Lung (tissue), 11 donors: ENCODE measurements at regions not wholly inside any gene's neighbourhood (a gene's known extent, or its start where the extent isn't known, plus 50 kb on each side); places are given as distances from the start of the nearest gene placed in this dataset.

Experiments used
- ATAC-seq: fragments of 200-7000 bp; cut with Tn5 transposase; one replicate; pipeline ENCODE4 v1.9.1; 2020; ENCODE audit warnings: moderate number of reproducible peaks; ENCODE audit not compliant: insufficient read depth, low FRiP score
- DNase-seq, 3 donors: peaks; one replicate each; pipeline ENCODE4 v3.0.0-alpha.2; 2013 to 2017
- H3K27ac ChIP-seq, 2 donors: one replicate each; pipeline ENCODE4 v1.5.1; 2013; ENCODE audit warnings: mild to moderate bottlenecking in 2 of 2, moderate library complexity in 2 of 2, control low read depth in 1 of 2, inconsistent platforms in 1 of 2, low read depth in 1 of 2, low read length in 1 of 2
- H3K27me3 ChIP-seq, 3 donors: one replicate each; pipeline ENCODE4 v1.5.1; 2013; ENCODE audit warnings: low read length in 2 of 3; ENCODE audit not compliant: control insufficient read depth in 3 of 3, insufficient read depth in 3 of 3
- H3K36me3 ChIP-seq, 4 donors: one replicate each; pipeline ENCODE4 v1.5.1; 2013; ENCODE audit warnings: low read length in 4 of 4, mild to moderate bottlenecking in 1 of 4, moderate library complexity in 1 of 4; ENCODE audit not compliant: control insufficient read depth in 4 of 4, insufficient read depth in 4 of 4
- H3K4me1 ChIP-seq, 5 donors: one replicate each; pipeline ENCODE4 v1.5.1; 2013; ENCODE audit warnings: low read length in 5 of 5, mild to moderate bottlenecking in 2 of 5, moderate library complexity in 1 of 5; ENCODE audit not compliant: control insufficient read depth in 5 of 5, insufficient read depth in 5 of 5
- H3K4me3 ChIP-seq: one replicate; pipeline ENCODE4 v1.5.1; 2013; ENCODE audit warnings: mild to moderate bottlenecking, control low read depth, moderate library complexity
- H3K9ac ChIP-seq, 2 donors: one replicate each; pipeline ENCODE4 v1.5.1; 2013; ENCODE audit warnings: low read length in 2 of 2, control low read depth in 1 of 2; ENCODE audit not compliant: insufficient read depth in 1 of 2
- H3K9me3 ChIP-seq, 4 donors: one replicate each; pipeline ENCODE4 v1.5.1; 2013; ENCODE audit warnings: low read length in 3 of 4, mild to moderate bottlenecking in 1 of 4, moderate library complexity in 1 of 4; ENCODE audit not compliant: control insufficient read depth in 4 of 4, insufficient read depth in 3 of 4
- WGBS, 2 donors: extraction: QIAGEN DNeasy Blood & Tissue Kit; methylation state at CpG; one replicate each; pipeline ENCODE4 v1.1.7; 2013; 5-methylcytosine and 5-hydroxymethylcytosine counted together
- TF ChIP-seq, protein P1 (sequence below): IDR thresholded peaks from 2 replicates; pipeline ENCODE4 v1.5.1; 2012; ENCODE audit warnings: mild to moderate bottlenecking; ENCODE audit errors: control extremely low read depth, extremely low read depth
- donor health status: control.
- donor health status: control.
- donor health status: Bipolar disorder and iron deficiency.
- donor health status: healthy.
- donor health status: DM: yes; HTN: yes; CAD: no.

DNA sequence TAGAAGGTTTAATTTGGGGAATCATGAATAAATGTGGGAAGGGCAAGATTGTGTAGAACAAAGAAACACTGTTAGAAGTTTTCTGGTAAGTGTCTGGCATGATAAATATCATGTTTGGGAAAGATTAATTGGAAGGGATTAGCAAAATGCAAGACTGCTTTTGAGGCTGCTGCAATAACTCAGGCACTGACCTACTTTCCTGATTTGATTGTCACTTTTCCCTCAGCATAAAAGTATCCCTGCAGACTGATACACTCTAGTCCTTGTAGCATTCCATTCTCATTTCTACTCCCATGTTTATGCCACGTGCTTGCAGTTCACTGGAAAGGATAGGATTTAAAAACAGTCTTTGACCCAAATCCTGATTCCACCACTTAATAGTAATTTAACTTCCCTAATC is 303.3 kb upstream of the SEMA3A start:
- no peaks in the 10 kb centered on the region for H3K4me1 ChIP-seq
- H3K4me3 ChIP-seq = no peak overlapping the region
- H3K36me3 ChIP-seq = no peaks in the 10 kb centered on the region
- no peak overlapping the region for H3K9ac ChIP-seq
- H3K27me3 ChIP-seq = no peaks in the 10 kb centered on the region
- no peak overlapping the region for H3K27ac ChIP-seq
- TF ChIP-seq, protein P1, sequence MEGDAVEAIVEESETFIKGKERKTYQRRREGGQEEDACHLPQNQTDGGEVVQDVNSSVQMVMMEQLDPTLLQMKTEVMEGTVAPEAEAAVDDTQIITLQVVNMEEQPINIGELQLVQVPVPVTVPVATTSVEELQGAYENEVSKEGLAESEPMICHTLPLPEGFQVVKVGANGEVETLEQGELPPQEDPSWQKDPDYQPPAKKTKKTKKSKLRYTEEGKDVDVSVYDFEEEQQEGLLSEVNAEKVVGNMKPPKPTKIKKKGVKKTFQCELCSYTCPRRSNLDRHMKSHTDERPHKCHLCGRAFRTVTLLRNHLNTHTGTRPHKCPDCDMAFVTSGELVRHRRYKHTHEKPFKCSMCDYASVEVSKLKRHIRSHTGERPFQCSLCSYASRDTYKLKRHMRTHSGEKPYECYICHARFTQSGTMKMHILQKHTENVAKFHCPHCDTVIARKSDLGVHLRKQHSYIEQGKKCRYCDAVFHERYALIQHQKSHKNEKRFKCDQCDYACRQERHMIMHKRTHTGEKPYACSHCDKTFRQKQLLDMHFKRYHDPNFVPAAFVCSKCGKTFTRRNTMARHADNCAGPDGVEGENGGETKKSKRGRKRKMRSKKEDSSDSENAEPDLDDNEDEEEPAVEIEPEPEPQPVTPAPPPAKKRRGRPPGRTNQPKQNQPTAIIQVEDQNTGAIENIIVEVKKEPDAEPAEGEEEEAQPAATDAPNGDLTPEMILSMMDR = no peak
- DNase-seq (no peak), ATAC-seq (no peak)
- 45 to 53% methylated on average over 1 of the region's 1 CpG for WGBS, 2 donors
- H3K9me3 ChIP-seq = no peaks in the 10 kb centered on the region

GRCh38 chr7:84495128-84495527 is 300.5 kb upstream of the SEMA3A start:
- DNase-seq (no peak), ATAC-seq (no peak)
- no peak overlapping the region for H3K27ac ChIP-seq
- H3K4me3 ChIP-seq = no peak overlapping the region
- H3K9ac ChIP-seq = no peak overlapping the region
- H3K36me3 ChIP-seq = no peaks in the 10 kb centered on the region
- H3K4me1 ChIP-seq = no peaks in the 10 kb centered on the region
- no peaks in the 10 kb centered on the region for H3K9me3 ChIP-seq
- TF ChIP-seq, protein P1 = no peak
- no peaks in the 10 kb centered on the region for H3K27me3 ChIP-seq

DNA sequence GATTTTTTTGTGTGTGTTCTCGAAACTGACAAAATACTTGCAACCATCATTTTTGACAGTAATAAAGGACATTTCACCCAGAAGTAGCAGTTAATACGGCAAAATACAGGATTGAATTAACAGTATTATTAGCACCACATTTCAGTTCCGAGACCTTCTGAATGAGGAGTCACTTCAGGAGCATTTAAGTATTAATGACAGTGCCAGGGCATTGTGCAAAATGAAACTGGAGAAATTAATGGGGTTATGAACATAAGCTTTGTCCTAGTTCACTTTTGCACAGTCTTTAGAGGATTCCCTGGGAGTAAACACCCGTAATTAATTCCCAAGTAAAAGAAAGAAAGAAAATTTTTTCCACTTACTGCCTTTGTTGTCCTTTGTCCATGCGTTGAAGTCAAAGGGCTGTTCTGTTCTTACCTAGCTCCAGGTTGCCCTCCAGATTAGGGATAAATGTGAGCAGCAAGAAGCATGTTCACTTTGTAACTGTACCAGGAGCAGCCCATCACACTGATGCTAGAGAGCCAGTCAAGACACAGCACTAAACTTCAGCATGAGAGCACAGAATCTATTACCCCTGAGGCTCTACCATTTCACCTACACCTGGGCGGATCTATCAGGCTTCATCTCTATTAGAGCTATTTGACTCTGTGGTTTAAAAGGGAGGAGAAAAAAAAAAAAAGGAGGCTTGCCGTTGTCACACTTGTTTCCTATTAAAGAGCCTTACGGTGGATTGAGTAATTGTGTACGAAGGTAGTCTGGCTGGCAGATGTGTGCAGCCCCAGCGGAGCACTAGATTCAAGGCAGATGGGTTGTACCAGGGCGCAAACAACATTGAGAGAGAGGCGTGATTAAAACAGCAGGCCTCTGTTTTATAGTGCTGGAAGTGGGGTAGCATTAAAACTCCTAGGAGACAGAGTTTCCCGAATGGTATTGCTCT is 297.8 kb upstream of the SEMA3A start:
- 91% methylated on average over 13 of the region's 13 CpGs for WGBS, 2 donors
- Histone ChIP-seq H3K27me3 (no peaks in the 10 kb centered on the region), H3K36me3 (no peaks in the 10 kb centered on the region), H3K4me3 (no peak overlapping the region), H3K9me3 (no peaks in the 10 kb centered on the region), H3K27ac (no peak overlapping the region), H3K4me1 (no peaks in the 10 kb centered on the region), H3K9ac (no peak overlapping the region)
- no peak for DNase-seq
- TF ChIP-seq, protein P1 = no peak
- no peak for ATAC-seq
